Esophagus muscularis mucosa (tissue), 4 donors: ENCODE measurements at regions not wholly inside any gene's neighbourhood (a gene's known extent, or its start where the extent isn't known, plus 50 kb on each side); places are given as distances from the start of the nearest gene placed in this dataset.

Experiments
- DNase-seq: peaks from one replicate; pipeline ENCODE4 v3.0.0-alpha.2; 2017; ENCODE audit errors: extremely low spot score
- H3K27ac ChIP-seq, 4 donors: fragments of 200-600 bp; sonication (generic); replicated peaks in 1 of 4; 1 replicate in 3 of 4; 2 replicates in 1 of 4; pipeline ENCODE4 v1.5.1; 2016 to 2019; ENCODE audit warnings: mild to moderate bottlenecking in 1 of 4
- H3K27me3 ChIP-seq, 4 donors: fragments of 200-600 bp; sonication (generic); one replicate each; pipeline versions ENCODE4 v1.5.1 to v1.6.0; 2016 to 2019
- H3K36me3 ChIP-seq, 4 donors: fragments of 200-600 bp; sonication (generic); one replicate each; pipeline ENCODE4 v1.5.1; 2016 to 2019
- H3K4me1 ChIP-seq, 4 donors: fragments of 200-600 bp; sonication (generic); one replicate each; pipeline ENCODE4 v1.5.1; 2016 to 2019
- H3K4me3 ChIP-seq, 4 donors: fragments of 200-600 bp; sonication (generic); 1 replicate in 2 of 4; 2 replicates in 2 of 4; pipeline ENCODE4 v1.5.1; 2016 to 2019; ENCODE audit warnings: mild to moderate bottlenecking in 4 of 4, moderate library complexity in 1 of 4
- H3K9me3 ChIP-seq, 4 donors: fragments of 200-600 bp; sonication (generic); 1 replicate in 3 of 4; 2 replicates in 1 of 4; pipeline ENCODE4 v1.5.1; 2016 to 2019
- CTCF ChIP-seq, 3 experiments: fragments of 200-600 bp in 2 of 3; fragments of 450-650 bp in 1 of 3; sonication (generic) in 2 of 3; IDR thresholded peaks; one replicate each; pipeline ENCODE4 v1.5.1; 2017 to 2019; ENCODE audit warnings: antibody characterized with exemption in 3 of 3, mild to moderate bottlenecking in 2 of 3, moderate library complexity in 1 of 3
- EP300 ChIP-seq: sonication (generic); formaldehyde crosslinking; IDR thresholded peaks from one replicate; pipeline ENCODE4 v1.6.1; 2017; ENCODE audit warnings: antibody characterized with exemption
- POLR2A ChIP-seq: fragments of 450-650 bp; IDR thresholded peaks from one replicate; pipeline ENCODE4 v1.6.1; 2017; ENCODE audit warnings: antibody characterized with exemption, moderate library complexity, mild to moderate bottlenecking, low read depth
- POLR2AphosphoS5 ChIP-seq, 2 donors: sonication (generic); formaldehyde crosslinking; IDR thresholded peaks; one replicate each; pipeline ENCODE4 v1.6.1; 2017; ENCODE audit warnings: antibody characterized with exemption in 2 of 2
- WGBS: methylation state at CpG from one replicate; pipeline ENCODE4 v1.1.5; 2018; 5-methylcytosine and 5-hydroxymethylcytosine counted together
- intact Hi-C: fragments of 100-400 bp; cut with DNase I; formaldehyde crosslinking; loops from one replicate; pipeline ENCODE4 v1.15.1; 2023

- TF ChIP-seq POLR2A (no peak), POLR2AphosphoS5 (IDR thresholded peaks at IDR 0.05) (no peak), CTCF (IDR thresholded peaks at IDR 0.05) (no peak), EP300 (no peak)
- H3K4me1 ChIP-seq = peaks cover 8 to 25% (median 22%) of the 10 kb centered on the region in 4 donors
- peaks cover 0 to 31% (median 0%) of the 10 kb centered on the region in 4 donors for H3K27me3 ChIP-seq
- H3K36me3 ChIP-seq = no peaks in the 10 kb centered on the region
- intact Hi-C loops = no loop called here
- peak overlapping the region in 3 of 4 donors; percentile 6 to 50 (median 13) for H3K27ac ChIP-seq
- DNase-seq = no peak
- WGBS = 71% methylated on average over 3 of the region's 3 CpGs
- H3K4me3 ChIP-seq = no peak overlapping the region
- peaks cover 0 to 8% (median 0%) of the 10 kb centered on the region in 4 donors for H3K9me3 ChIP-seq
Observed at GRCh38 chr1:5659606-5660005, 332.6 kb downstream of the NPHP4 start.

GRCh38 chr1:5658340-5659316 is 333.6 kb downstream of the NPHP4 start:
- Histone ChIP-seq H3K4me1 (peaks cover 8 to 25% (median 22%) of the 10 kb centered on the region in 4 donors), H3K9me3 (peaks cover 0 to 8% (median 0%) of the 10 kb centered on the region in 4 donors), H3K4me3 (no peak overlapping the region), H3K27ac (no peak overlapping the region), H3K36me3 (no peaks in the 10 kb centered on the region), H3K27me3 (peaks cover 0 to 22% (median 0%) of the 10 kb centered on the region in 4 donors)
- no peak for DNase-seq
- intact Hi-C loops = no loop called here
- WGBS = 79% methylated on average over 15 of the region's 16 CpGs
- no peak for TF ChIP-seq EP300
- TF ChIP-seq CTCF (IDR thresholded peaks at IDR 0.05) = no peak
- no peak for TF ChIP-seq POLR2AphosphoS5 (IDR thresholded peaks at IDR 0.05)
- TF ChIP-seq POLR2A = no peak

DNA sequence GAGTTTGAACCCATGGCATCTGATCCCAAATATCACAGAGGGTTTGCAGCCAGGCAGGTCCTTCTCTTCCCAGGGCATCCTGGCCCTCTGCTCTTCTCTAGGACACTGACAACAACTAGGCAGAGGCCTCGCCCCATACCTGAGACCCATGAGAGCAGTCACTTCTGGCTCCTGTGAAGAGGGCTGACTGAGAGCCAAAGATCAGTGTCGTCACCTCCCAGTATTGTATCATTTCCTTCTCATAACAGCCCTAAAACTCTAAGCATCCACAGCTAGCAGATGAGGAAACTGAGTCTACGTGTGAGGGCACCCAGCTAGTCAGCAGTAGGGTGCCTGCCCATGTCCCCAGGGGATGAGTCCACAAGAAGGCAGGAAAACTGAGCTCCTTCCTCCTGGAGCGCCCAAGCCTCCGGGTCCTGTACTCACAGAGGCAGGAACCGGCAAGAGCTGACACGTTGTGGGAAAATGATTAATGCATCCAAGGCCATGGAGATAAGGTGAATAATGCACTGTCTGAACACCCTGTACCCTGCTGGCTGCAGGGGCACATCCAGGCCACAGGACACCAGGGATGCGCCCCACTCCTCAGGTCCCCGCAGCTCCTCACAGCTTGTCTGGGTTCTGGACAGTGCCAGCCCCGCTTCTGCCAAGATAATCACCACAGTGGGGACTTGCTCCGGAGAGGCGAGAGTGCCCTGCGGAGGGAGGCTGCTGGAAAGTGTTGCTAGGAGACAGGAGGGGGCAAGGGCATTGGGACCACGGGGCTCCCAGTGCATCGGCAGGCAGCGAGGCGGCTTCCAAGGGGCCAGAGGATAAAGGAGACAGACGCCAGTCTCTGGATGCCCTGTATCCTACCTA is 340.0 kb downstream of the NPHP4 start:
- no peak overlapping the region for H3K27ac ChIP-seq
- peaks cover 0 to 8% (median 0%) of the 10 kb centered on the region in 4 donors for H3K9me3 ChIP-seq
- H3K4me1 ChIP-seq = peaks cover 0 to 13% (median 12%) of the 10 kb centered on the region in 4 donors
- no peak overlapping the region for H3K4me3 ChIP-seq
- intact Hi-C loops = no loop called here
- 22% methylated on average over 18 of the region's 18 CpGs for WGBS
- H3K36me3 ChIP-seq = no peaks in the 10 kb centered on the region
- TF ChIP-seq POLR2AphosphoS5 (IDR thresholded peaks at IDR 0.05) = no peak
- no peak for TF ChIP-seq POLR2A
- no peak for TF ChIP-seq EP300
- TF ChIP-seq CTCF (IDR thresholded peaks at IDR 0.05) = no peak
- DNase-seq = no peak
- H3K27me3 ChIP-seq = peaks cover 0 to 50% (median 0%) of the 10 kb centered on the region in 4 donors

- peaks cover 0 to 8% (median 0%) of the 10 kb centered on the region in 4 donors for H3K9me3 ChIP-seq
- DNase-seq = no peak
- WGBS = 92% methylated on average over 10 of the region's 11 CpGs
- TF ChIP-seq POLR2AphosphoS5 (IDR thresholded peaks at IDR 0.05) (no peak), EP300 (no peak), CTCF (IDR thresholded peaks at IDR 0.05) (no peak), POLR2A (no peak)
- no peak overlapping the region for H3K4me3 ChIP-seq
- H3K27ac ChIP-seq = no peak overlapping the region
- intact Hi-C loops = no loop called here
- H3K4me1 ChIP-seq = peaks cover 0 to 13% (median 12%) of the 10 kb centered on the region in 4 donors
- H3K27me3 ChIP-seq = peaks cover 0 to 57% (median 0%) of the 10 kb centered on the region in 4 donors
- no peaks in the 10 kb centered on the region for H3K36me3 ChIP-seq
Observed at GRCh38 chr1:5651473-5651872, 340.8 kb downstream of the NPHP4 start.
